Smooth muscle cell (in vitro differentiated cells): ENCODE measurements at regions not wholly inside any gene's neighbourhood (a gene's known extent, or its start where the extent isn't known, plus 50 kb on each side); places are given as distances from the start of the nearest gene placed in this dataset.
A peak's percentile ranks its signal among the peaks of the same experiment; 100 is the strongest.
"Not testable (repeated sequence)": the region's sequence is repeated elsewhere in the genome, so short reads cannot be mapped to it uniquely, and the experiment has no call there.

Experiments
- DNase-seq: peaks from one replicate; lab custom pipeline; 2025; ENCODE audit not compliant: unreplicated experiment; lab: John Stamatoyannopoulos, UW
- H2AFZ ChIP-seq: fragments of 200-600 bp; sonication (generic); 2 replicates; pipeline ENCODE4 v1.6.0; 2016; ENCODE audit warnings: antibody characterized with exemption, low read depth, mild to moderate bottlenecking
- H3F3A ChIP-seq: fragments of 200-600 bp; sonication (generic); 2 replicates; pipeline ENCODE4 v1.6.0; 2017; ENCODE audit warnings: antibody characterized with exemption, low read depth
- H3K27ac ChIP-seq: fragments of 200-600 bp; sonication (generic); 2 replicates; pipeline ENCODE4 v1.5.1; 2016; ENCODE audit warnings: low read depth, mild to moderate bottlenecking
- H3K27me3 ChIP-seq: fragments of 200-600 bp; sonication (generic); 2 replicates; pipeline ENCODE4 v1.6.1; 2016; ENCODE audit warnings: low read depth, mild to moderate bottlenecking
- H3K36me3 ChIP-seq: fragments of 200-600 bp; sonication (generic); 2 replicates; pipeline ENCODE4 v1.5.1; 2016; ENCODE audit warnings: low read depth
- H3K4me1 ChIP-seq: fragments of 200-600 bp; sonication (generic); 2 replicates; pipeline ENCODE4 v1.5.1; 2016; ENCODE audit warnings: low read depth
- H3K4me2 ChIP-seq: fragments of 200-600 bp; sonication (generic); 2 replicates; pipeline ENCODE4 v1.6.0; 2016; ENCODE audit warnings: mild to moderate bottlenecking
- H3K4me3 ChIP-seq: fragments of 200-600 bp; sonication (generic); 2 replicates; pipeline ENCODE4 v1.5.1; 2016; ENCODE audit warnings: mild to moderate bottlenecking
- H3K79me2 ChIP-seq: fragments of 200-600 bp; sonication (generic); 2 replicates; pipeline ENCODE4 v1.6.0; 2016; ENCODE audit warnings: low read depth, mild to moderate bottlenecking
- H3K9ac ChIP-seq: fragments of 200-600 bp; sonication (generic); 2 replicates; pipeline ENCODE4 v1.6.0; 2016; ENCODE audit warnings: low read depth
- H3K9me3 ChIP-seq: fragments of 200-600 bp; sonication (generic); replicated peaks from 2 replicates; pipeline ENCODE4 v1.5.1; 2016; ENCODE audit warnings: low read depth
- H4K20me1 ChIP-seq: fragments of 200-600 bp; sonication (generic); 2 replicates; pipeline ENCODE4 v1.6.0; 2016; ENCODE audit warnings: low read depth
- WGBS: methylation state at CpG from one replicate; pipeline ENCODE4 v1.1.7; 2016; ENCODE audit warnings: low lambda C conversion rate; 5-methylcytosine and 5-hydroxymethylcytosine counted together
- TF ChIP-seq, protein P1 (sequence below): fragments of 200-600 bp; sonication (generic); IDR thresholded peaks from 2 replicates; pipeline ENCODE4 v1.5.1; 2017; ENCODE audit warnings: borderline replicate concordance, mild to moderate bottlenecking, antibody characterized with exemption; ENCODE audit not compliant: insufficient read depth, poor library complexity, severe bottlenecking

DNA sequence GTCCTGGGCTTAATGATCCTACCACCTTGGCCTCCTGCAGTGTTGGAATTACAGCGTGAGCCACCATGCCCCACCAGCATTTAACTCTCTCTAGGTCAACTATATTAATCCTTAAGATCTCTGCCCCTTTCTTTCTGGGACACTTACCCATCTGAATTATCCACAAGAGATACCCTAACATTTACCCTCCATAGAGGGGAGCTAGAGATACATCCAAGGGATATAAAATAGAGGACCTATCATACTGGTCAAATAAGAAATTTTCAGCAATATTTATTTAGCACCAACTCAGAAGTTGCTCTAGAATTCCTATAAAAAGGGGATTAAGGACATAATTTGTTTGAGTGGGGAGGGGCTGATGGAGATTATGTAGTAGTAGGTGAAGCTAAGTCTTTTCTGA lies 96.5 kb downstream of the OTUD1 start:
- Histone ChIP-seq H3K4me3 (no peak overlapping the region), H2AFZ (no peak overlapping the region), H3K27me3 (peaks cover 6% of the 10 kb centered on the region), H3F3A (no peaks in the 10 kb centered on the region), H3K4me1 (no peaks in the 10 kb centered on the region), H3K4me2 (no peak overlapping the region), H3K9me3 (no peaks in the 10 kb centered on the region), H3K79me2 (no peaks in the 10 kb centered on the region), H3K36me3 (no peaks in the 10 kb centered on the region), H3K9ac (no peak overlapping the region), H4K20me1 (no peaks in the 10 kb centered on the region), H3K27ac (no peak overlapping the region)
- TF ChIP-seq, protein P1, sequence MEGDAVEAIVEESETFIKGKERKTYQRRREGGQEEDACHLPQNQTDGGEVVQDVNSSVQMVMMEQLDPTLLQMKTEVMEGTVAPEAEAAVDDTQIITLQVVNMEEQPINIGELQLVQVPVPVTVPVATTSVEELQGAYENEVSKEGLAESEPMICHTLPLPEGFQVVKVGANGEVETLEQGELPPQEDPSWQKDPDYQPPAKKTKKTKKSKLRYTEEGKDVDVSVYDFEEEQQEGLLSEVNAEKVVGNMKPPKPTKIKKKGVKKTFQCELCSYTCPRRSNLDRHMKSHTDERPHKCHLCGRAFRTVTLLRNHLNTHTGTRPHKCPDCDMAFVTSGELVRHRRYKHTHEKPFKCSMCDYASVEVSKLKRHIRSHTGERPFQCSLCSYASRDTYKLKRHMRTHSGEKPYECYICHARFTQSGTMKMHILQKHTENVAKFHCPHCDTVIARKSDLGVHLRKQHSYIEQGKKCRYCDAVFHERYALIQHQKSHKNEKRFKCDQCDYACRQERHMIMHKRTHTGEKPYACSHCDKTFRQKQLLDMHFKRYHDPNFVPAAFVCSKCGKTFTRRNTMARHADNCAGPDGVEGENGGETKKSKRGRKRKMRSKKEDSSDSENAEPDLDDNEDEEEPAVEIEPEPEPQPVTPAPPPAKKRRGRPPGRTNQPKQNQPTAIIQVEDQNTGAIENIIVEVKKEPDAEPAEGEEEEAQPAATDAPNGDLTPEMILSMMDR, result no peak
- WGBS, result 57% methylated on average over 1 of the region's 1 CpG
- DNase-seq, result no peak

DNA sequence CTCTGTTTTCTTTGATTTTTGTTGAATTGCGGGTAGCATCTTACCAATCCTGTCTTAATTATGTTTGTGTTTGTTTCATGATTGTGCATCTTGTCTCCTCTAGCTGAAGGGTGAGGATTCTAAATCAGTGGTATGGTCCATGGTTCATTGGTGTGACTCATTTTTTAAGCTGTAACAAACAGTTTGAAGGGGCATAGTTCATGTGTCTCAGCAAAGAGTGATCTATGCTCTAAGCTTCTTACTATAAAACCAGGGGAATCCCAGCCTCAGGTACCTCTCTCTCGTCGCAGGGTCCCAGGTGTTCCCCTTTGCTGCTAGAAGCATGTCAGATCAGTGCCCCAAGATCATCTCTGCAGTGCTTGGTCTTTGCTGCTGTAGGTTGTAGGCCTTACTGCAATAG lies 100.1 kb downstream of the OTUD1 start:
- TF ChIP-seq, protein P1, result no peak
- Histone ChIP-seq H3K36me3 (no peaks in the 10 kb centered on the region), H2AFZ (no peak overlapping the region), H3K27ac (no peak overlapping the region), H3K9ac (no peak overlapping the region), H3F3A (no peaks in the 10 kb centered on the region), H3K9me3 (no peaks in the 10 kb centered on the region), H3K4me2 (no peak overlapping the region), H3K79me2 (no peaks in the 10 kb centered on the region), H3K27me3 (peaks cover 6% of the 10 kb centered on the region), H3K4me3 (no peak overlapping the region), H3K4me1 (no peaks in the 10 kb centered on the region), H4K20me1 (no peaks in the 10 kb centered on the region)
- 100% methylated on average over 3 of the region's 3 CpGs for WGBS
- no peak for DNase-seq

DNA sequence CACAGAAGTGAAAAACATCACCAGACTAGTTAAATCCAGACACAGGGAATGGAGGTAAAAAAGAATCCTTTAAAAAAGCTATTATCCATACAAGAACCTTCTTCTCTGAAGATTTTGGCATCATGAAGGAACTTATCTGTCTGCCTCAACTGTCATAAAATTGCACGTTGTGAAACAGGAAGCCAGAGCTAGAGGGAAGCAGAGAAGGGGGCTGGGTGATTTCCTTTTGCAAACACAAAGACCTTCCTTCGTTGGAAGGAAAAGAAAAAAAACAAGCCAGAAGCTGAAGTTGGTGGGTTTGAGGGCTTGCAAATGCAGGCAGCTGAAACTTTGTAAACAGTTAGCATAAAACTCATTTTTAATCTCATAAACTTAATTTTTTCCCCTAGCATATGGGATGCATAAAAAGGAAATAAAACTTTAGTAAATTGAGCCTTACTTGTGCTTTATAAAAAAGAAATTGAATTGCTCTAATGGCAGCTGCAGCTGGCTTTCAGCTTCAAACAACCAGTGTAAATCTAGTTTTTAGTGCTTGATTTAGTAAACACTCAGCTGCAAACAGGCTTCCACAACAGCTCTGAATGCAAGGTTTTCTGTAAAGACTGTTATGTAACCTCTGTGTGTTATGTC lies 101.6 kb downstream of the OTUD1 start:
- Histone ChIP-seq H3K27me3 (no peaks in the 10 kb centered on the region), H3K36me3 (no peaks in the 10 kb centered on the region), H3K27ac (no peak overlapping the region), H3K4me3 (no peak overlapping the region), H3K9me3 (no peaks in the 10 kb centered on the region), H2AFZ (peak overlapping the region; percentile 39), H3K79me2 (no peaks in the 10 kb centered on the region), H3F3A (no peaks in the 10 kb centered on the region), H4K20me1 (no peaks in the 10 kb centered on the region), H3K4me2 (no peak overlapping the region), H3K4me1 (no peaks in the 10 kb centered on the region), H3K9ac (no peak overlapping the region)
- DNase-seq, result no peak
- WGBS, result 14% methylated on average over 2 of the region's 2 CpGs
- TF ChIP-seq, protein P1, result no peak

DNA sequence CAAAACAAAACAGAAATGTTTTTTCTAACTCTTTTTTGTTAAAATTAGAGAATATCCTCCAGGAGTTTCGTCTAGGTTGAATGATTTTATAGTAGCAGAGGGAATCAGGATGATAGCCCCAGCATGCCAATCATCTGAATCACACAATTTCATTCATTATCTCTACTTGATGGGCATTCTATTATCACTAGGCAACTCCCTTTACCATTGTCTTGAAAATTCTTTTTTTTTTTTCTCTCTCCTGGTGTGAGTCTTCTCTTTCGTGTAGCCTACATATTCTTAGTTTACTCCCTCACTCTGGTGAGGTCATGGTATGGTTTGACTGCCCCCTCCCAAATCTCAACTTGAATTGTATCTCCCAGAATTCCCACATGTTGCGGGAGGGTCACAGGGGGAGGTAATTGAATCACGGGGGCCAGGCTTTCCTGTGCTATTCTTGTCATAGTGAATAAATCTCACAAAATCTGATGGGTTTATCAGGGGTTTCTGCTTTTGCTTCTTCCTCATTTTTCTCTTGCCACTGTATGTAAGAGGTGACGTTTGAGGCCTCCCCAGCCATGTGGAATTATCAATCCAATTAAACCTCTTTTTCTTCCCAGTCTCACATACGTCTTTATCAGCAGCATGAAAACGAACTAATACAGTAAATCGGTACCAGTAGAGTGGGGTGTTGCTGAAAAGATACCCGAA lies 105.0 kb downstream of the OTUD1 start:
- Histone ChIP-seq H3K4me3 (no peak overlapping the region), H3K36me3 (no peaks in the 10 kb centered on the region), H3K9me3 (no peaks in the 10 kb centered on the region), H4K20me1 (no peaks in the 10 kb centered on the region), H3K9ac (no peak overlapping the region), H2AFZ (no peak overlapping the region), H3F3A (no peaks in the 10 kb centered on the region), H3K27ac (no peak overlapping the region), H3K27me3 (no peaks in the 10 kb centered on the region), H3K4me1 (no peaks in the 10 kb centered on the region), H3K4me2 (no peak overlapping the region), H3K79me2 (no peaks in the 10 kb centered on the region)
- TF ChIP-seq, protein P1, result no peak
- no peak for DNase-seq
- WGBS, result 81% methylated on average over 9 of the region's 9 CpGs

DNA sequence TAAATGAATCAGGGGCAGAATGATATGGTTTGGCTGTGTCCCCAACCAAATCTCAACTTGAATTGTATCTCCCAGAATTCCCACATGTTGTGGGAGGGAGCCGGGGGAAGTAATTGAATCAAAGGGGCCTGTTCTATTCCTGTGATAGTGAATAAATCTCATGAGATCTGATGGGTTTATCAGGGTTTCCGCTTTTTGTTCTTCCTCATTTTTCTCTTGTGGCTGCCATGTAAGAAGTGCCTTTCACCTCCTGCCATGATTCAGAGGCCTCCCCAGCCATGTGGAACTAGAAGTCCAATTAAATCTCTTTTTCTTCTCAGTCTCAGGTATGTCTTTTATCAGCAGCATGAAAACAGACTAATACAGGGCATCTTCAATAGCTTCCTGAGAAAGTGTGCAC lies 107.0 kb downstream of the OTUD1 start:
- not testable (repeated sequence) for H3F3A ChIP-seq, H4K20me1 ChIP-seq, H3K27ac ChIP-seq, H3K36me3 ChIP-seq, H3K4me2 ChIP-seq, H2AFZ ChIP-seq, H3K9me3 ChIP-seq, H3K4me1 ChIP-seq, H3K4me3 ChIP-seq, DNase-seq, H3K9ac ChIP-seq, H3K79me2 ChIP-seq, H3K27me3 ChIP-seq
- WGBS, result 92% methylated on average over 2 of the region's 2 CpGs
